HEK293T (cell line): ENCODE measurements at regions not wholly inside any gene's neighbourhood (a gene's known extent, or its start where the extent isn't known, plus 50 kb on each side); places are given as distances from the start of the nearest gene placed in this dataset.

Experiments
- CTCF ChIA-PET: fragments of 350-600 bp; formaldehyde crosslinking; extraction: SDS; loops from one replicate; lab custom pipeline; 2021; ENCODE audit warnings: antibody characterized with exemption, inconsistent platforms; lab: Yijun Ruan, JAX
- POLR2A ChIA-PET: fragments of 350-600 bp; formaldehyde crosslinking; extraction: SDS; loops from one replicate; lab custom pipeline; 2020; ENCODE audit warnings: antibody characterized with exemption, inconsistent platforms; lab: Yijun Ruan, JAX
- DNase-seq: peaks from one replicate; pipeline ENCODE4 v3.0.0; 2012; ENCODE audit warnings: mixed read lengths; ENCODE audit errors: extremely low spot score
- ARNT ChIP-seq: fragments of 450-650 bp; IDR thresholded peaks from 2 replicates; pipeline ENCODE4 v1.6.1; 2017; ENCODE audit warnings: mild to moderate bottlenecking
- BHLHE40 ChIP-seq: fragments of 450-650 bp; IDR thresholded peaks from 2 replicates; pipeline ENCODE4 v1.6.1; 2016; ENCODE audit warnings: mild to moderate bottlenecking, moderate library complexity, borderline replicate concordance
- CTBP1 ChIP-seq: fragments of 450-650 bp; IDR thresholded peaks from 2 replicates; pipeline ENCODE4 v1.6.1; 2016; ENCODE audit warnings: borderline replicate concordance
- ELF4 ChIP-seq: fragments of 450-650 bp; IDR thresholded peaks from 2 replicates; pipeline ENCODE4 v1.6.1; 2017; ENCODE audit warnings: antibody characterized with exemption
- FOXA1 ChIP-seq: fragments of 450-650 bp; IDR thresholded peaks from 2 replicates; pipeline ENCODE4 v1.6.1; 2016; ENCODE audit warnings: mild to moderate bottlenecking
- FOXK2 ChIP-seq: fragments of 450-650 bp; IDR thresholded peaks from 2 replicates; pipeline ENCODE4 v1.6.1; 2016; ENCODE audit warnings: mild to moderate bottlenecking
- FOXM1 ChIP-seq: fragments of 450-650 bp; IDR thresholded peaks from 2 replicates; pipeline ENCODE4 v1.6.1; 2017; ENCODE audit warnings: mild to moderate bottlenecking, borderline replicate concordance
- HDGF ChIP-seq: fragments of 450-650 bp; IDR thresholded peaks from 2 replicates; pipeline ENCODE4 v1.6.1; 2017; ENCODE audit warnings: antibody characterized with exemption, borderline replicate concordance
- L3MBTL2 ChIP-seq: fragments of 450-650 bp; conservative IDR thresholded peaks from 2 replicates; pipeline ENCODE4 v1.6.1; 2016; ENCODE audit warnings: mild to moderate bottlenecking
- LEF1 ChIP-seq: fragments of 450-650 bp; IDR thresholded peaks from 2 replicates; pipeline ENCODE4 v1.6.1; 2017; ENCODE audit warnings: mild to moderate bottlenecking, borderline replicate concordance
- NFRKB ChIP-seq: fragments of 450-650 bp; IDR thresholded peaks from 2 replicates; pipeline ENCODE4 v1.6.1; 2016; ENCODE audit warnings: mild to moderate bottlenecking, moderate library complexity
- PKNOX1 ChIP-seq: fragments of 450-650 bp; IDR thresholded peaks from 2 replicates; pipeline ENCODE4 v1.6.1; 2016
- SP1 ChIP-seq: fragments of 450-650 bp; IDR thresholded peaks from 2 replicates; pipeline ENCODE4 v1.6.1; 2017
- SUZ12 ChIP-seq: fragments of 450-650 bp; IDR thresholded peaks from 2 replicates; pipeline ENCODE4 v1.6.1; 2016; ENCODE audit warnings: mild to moderate bottlenecking
- TARDBP ChIP-seq: fragments of 450-650 bp; IDR thresholded peaks from 2 replicates; pipeline ENCODE4 v1.6.1; 2016
- ZNF384 ChIP-seq: fragments of 450-650 bp; IDR thresholded peaks from 2 replicates; pipeline ENCODE4 v1.6.1; 2016

- ChIA-PET CTCF (no interaction called here), POLR2A (no interaction called here)
- TF ChIP-seq LEF1 (no peak), NFRKB (no peak), ARNT (no peak), PKNOX1 (no peak), HDGF (no peak), BHLHE40 (no peak), CTBP1 (no peak), FOXK2 (no peak), SUZ12 (no peak), FOXA1 (no peak), L3MBTL2 (no peak), FOXM1 (no peak), ELF4 (no peak), ZNF384 (no peak), TARDBP (no peak), SP1 (no peak)
- DNase-seq = no peak
These were observed 168.9 kb downstream of the ERCC6L2 start for GRCh38 chr9:96044401-96044800.

GRCh38 chr9:96040591-96041461 is 165.3 kb downstream of the ERCC6L2 start:
- no peak for DNase-seq
- ChIA-PET CTCF (no interaction called here), POLR2A (interaction anchor here (1.5 kb wide), 1 partner anchor 166 kb away, joined by 4 read pairs; the partner anchor contains the start of gene ERCC6L2)
- TF ChIP-seq L3MBTL2 (no peak), CTBP1 (no peak), LEF1 (no peak), FOXA1 (no peak), TARDBP (no peak), BHLHE40 (no peak), ARNT (no peak), SP1 (no peak), HDGF (no peak), ELF4 (no peak), SUZ12 (no peak), ZNF384 (no peak), PKNOX1 (no peak), FOXM1 (no peak), NFRKB (no peak)

GRCh38 chr9:96038914-96039313 is 163.4 kb downstream of the ERCC6L2 start:
- TF ChIP-seq TARDBP (no peak), CTBP1 (no peak), BHLHE40 (no peak), ZNF384 (no peak), SP1 (no peak), HDGF (no peak), SUZ12 (no peak), ARNT (no peak)
- CTCF ChIA-PET = no interaction called here
- POLR2A ChIA-PET = no interaction called here
- no peak for DNase-seq

GRCh38 chr9:96038271-96038670 is 162.8 kb downstream of the ERCC6L2 start:
- POLR2A ChIA-PET = no interaction called here

GRCh38 chr9:96034553-96035122 is 159.1 kb downstream of the ERCC6L2 start:
- no peak for DNase-seq
- no peak for TF ChIP-seq BHLHE40
- no peak for TF ChIP-seq FOXK2
- TF ChIP-seq FOXA1 = no peak
- TF ChIP-seq HDGF = no peak
- TF ChIP-seq L3MBTL2 = no peak
- TF ChIP-seq LEF1 = no peak
- TF ChIP-seq SP1 = no peak
- TF ChIP-seq PKNOX1 = no peak
- TF ChIP-seq ZNF384 = no peak
- no peak for TF ChIP-seq FOXM1
- TF ChIP-seq CTBP1 = no peak
- no peak for TF ChIP-seq NFRKB
- no peak for TF ChIP-seq ARNT
- TF ChIP-seq SUZ12 = no peak
- no peak for TF ChIP-seq ELF4
- TF ChIP-seq TARDBP = no peak
- ChIA-PET POLR2A (no interaction called here), CTCF (no interaction called here)

More at GRCh38 chr9:96038271-96038670, 162.8 kb downstream of the ERCC6L2 start:
- TF ChIP-seq ARNT (no peak), TARDBP (no peak), SP1 (no peak), SUZ12 (no peak), ELF4 (no peak), FOXK2 (no peak), BHLHE40 (no peak), PKNOX1 (no peak)
- DNase-seq = no peak
- CTCF ChIA-PET = no interaction called here
